ENCODE measurements at regions not wholly inside any gene's neighbourhood (a gene's known extent, or its start where the extent isn't known, plus 50 kb on each side); places are given as distances from the start of the nearest gene placed in this dataset.

- Histone ChIP-seq H3K4me1 (ENCODE audit: control insufficient read depth in 2 of 2, insufficient read depth in 2 of 2, low read length in 2 of 2) (no peaks in the 10 kb centered on the region), H3K9ac (ENCODE audit: low read length) (no peak overlapping the region), H3K27me3 (replicated peaks in 1 of 4; ENCODE audit: control extremely low read depth in 1 of 4, control insufficient read depth in 3 of 4, insufficient read depth in 4 of 4, low read length in 3 of 4) (no peaks in the 10 kb centered on the region), H3K27ac (ENCODE audit: low read length in 2 of 2) (no peak overlapping the region), H3K4me2 (replicated peaks; ENCODE audit: low read depth, low read length, poor library complexity, severe bottlenecking) (no peak overlapping the region), H3K9me3 (ENCODE audit: control extremely low read depth in 1 of 3, control insufficient read depth in 2 of 3, insufficient read depth in 1 of 3, low read length in 2 of 3) (no peaks in the 10 kb centered on the region), H4K20me1 (ENCODE audit: control insufficient read depth, insufficient read depth, low read length, poor library complexity, severe bottlenecking) (no peaks in the 10 kb centered on the region), H3K4me3 (ENCODE audit: control extremely low read depth in 1 of 5, extremely low read depth in 1 of 5, insufficient read depth in 1 of 5, low read depth in 2 of 5, low read length in 4 of 5) (no peak overlapping the region), H3K36me3 (replicated peaks in 1 of 2; ENCODE audit: control extremely low read depth in 1 of 2, control insufficient read depth in 1 of 2, extremely low read depth in 1 of 2, insufficient read depth in 2 of 2, low read length in 1 of 2) (no peaks in the 10 kb centered on the region), H3K79me2 (ENCODE audit: control insufficient read depth, insufficient read depth, low read length) (no peaks in the 10 kb centered on the region), H2AFZ (ENCODE audit: insufficient read depth, low read depth, low read length, poor library complexity, severe bottlenecking) (no peak overlapping the region)
- POLR2A ChIA-PET = no interaction called here
- H3K9me3 Mint-ChIP-seq (ENCODE audit: insufficient read depth) = no peaks in the 10 kb centered on the region
- 93% methylated on average over 6 of the region's 6 CpGs for WGBS (ENCODE audit: insufficient coverage)
- no peaks in the 10 kb centered on the region for H3K27me3 Mint-ChIP-seq
- H3K4me3 Mint-ChIP-seq = no peak overlapping the region
- ATAC-seq (ENCODE audit: low read depth) = no peak
- TF ChIP-seq EZH2 (IDR thresholded peaks at IDR 0.05; ENCODE audit: borderline replicate concordance, insufficient read depth, low read depth, low read length, poor library complexity, severe bottlenecking) (no peak), CTCF (IDR thresholded peaks at IDR 0.05) (no peak)
- intact Hi-C loops (cut with micrococcal nuclease) = no loop called here
- no peaks in the 10 kb centered on the region for H3K4me1 Mint-ChIP-seq
- CTCF ChIA-PET = no interaction called here
- no peak overlapping the region for H3K27ac Mint-ChIP-seq
- DNase-seq = no peak
Observed at GRCh38 chr2:120829633-120830025, 94.0 kb downstream of the GLI2 start.

- Mint-ChIP-seq H3K4me3 (no peak overlapping the region), H3K4me1 (no peaks in the 10 kb centered on the region), H3K27me3 (no peaks in the 10 kb centered on the region), H3K9me3 (ENCODE audit: insufficient read depth) (no peaks in the 10 kb centered on the region), H3K27ac (no peak overlapping the region)
- H3K4me1 ChIP-seq (ENCODE audit: control insufficient read depth in 2 of 2, insufficient read depth in 2 of 2, low read length in 2 of 2) = no peaks in the 10 kb centered on the region
- TF ChIP-seq CTCF (IDR thresholded peaks at IDR 0.05) = no peak
- no peak for TF ChIP-seq EZH2 (IDR thresholded peaks at IDR 0.05; ENCODE audit: borderline replicate concordance, insufficient read depth, low read depth, low read length, poor library complexity, severe bottlenecking)
- H4K20me1 ChIP-seq (ENCODE audit: control insufficient read depth, insufficient read depth, low read length, poor library complexity, severe bottlenecking) = no peaks in the 10 kb centered on the region
- POLR2A ChIA-PET = no interaction called here
- no peak overlapping the region for H3K4me2 ChIP-seq (replicated peaks; ENCODE audit: low read depth, low read length, poor library complexity, severe bottlenecking)
- 93% methylated on average over 11 of the region's 11 CpGs for whole genome bisulfite sequencing (ENCODE audit: insufficient coverage)
- H3K9ac ChIP-seq (ENCODE audit: low read length) = no peak overlapping the region
- no peak overlapping the region for H2AFZ ChIP-seq (ENCODE audit: insufficient read depth, low read depth, low read length, poor library complexity, severe bottlenecking)
- ATAC-seq (ENCODE audit: low read depth) = no peak
- no peak overlapping the region for H3K27ac ChIP-seq (ENCODE audit: low read length in 2 of 2)
- H3K9me3 ChIP-seq (ENCODE audit: control extremely low read depth in 1 of 3, control insufficient read depth in 2 of 3, insufficient read depth in 1 of 3, low read length in 2 of 3) = no peaks in the 10 kb centered on the region
- no peak overlapping the region for H3K4me3 ChIP-seq (ENCODE audit: control extremely low read depth in 1 of 5, extremely low read depth in 1 of 5, insufficient read depth in 1 of 5, low read depth in 2 of 5, low read length in 4 of 5)
- DNase-seq = no peak
- intact Hi-C loops (cut with micrococcal nuclease) = no loop called here
- H3K36me3 ChIP-seq (replicated peaks in 1 of 2; ENCODE audit: control extremely low read depth in 1 of 2, control insufficient read depth in 1 of 2, extremely low read depth in 1 of 2, insufficient read depth in 2 of 2, low read length in 1 of 2) = no peaks in the 10 kb centered on the region
- no peaks in the 10 kb centered on the region for H3K79me2 ChIP-seq (ENCODE audit: control insufficient read depth, insufficient read depth, low read length)
- H3K27me3 ChIP-seq (replicated peaks in 1 of 4; ENCODE audit: control extremely low read depth in 1 of 4, control insufficient read depth in 3 of 4, insufficient read depth in 4 of 4, low read length in 3 of 4) = no peaks in the 10 kb centered on the region
- CTCF ChIA-PET = no interaction called here
Observed at GRCh38 chr2:120830096-120830830, 94.6 kb downstream of the GLI2 start.

Data from B cell (primary cell).